OCI-LY1 (cell line): ENCODE measurements at regions not wholly inside any gene's neighbourhood (a gene's known extent, or its start where the extent isn't known, plus 50 kb on each side); places are given as distances from the start of the nearest gene placed in this dataset.

Source experiments
- H2AFZ ChIP-seq: fragments of 200-600 bp; sonication (generic), shearing (Covaris generic); 2 replicates; pipeline ENCODE4 v1.6.0; 2014; ENCODE audit warnings: antibody characterized with exemption, mild to moderate bottlenecking, low read length
- H3F3A ChIP-seq: fragments of 200-600 bp; sonication (generic), shearing (Covaris generic); 2 replicates; pipeline ENCODE4 v1.6.0; 2014; ENCODE audit warnings: mild to moderate bottlenecking, antibody characterized with exemption, low read length, moderate library complexity; ENCODE audit not compliant: insufficient read depth
- H3K27ac ChIP-seq: fragments of 200-600 bp; sonication (generic); 2 replicates; pipeline ENCODE4 v1.5.1; 2014; ENCODE audit warnings: low read length, mixed run types, mild to moderate bottlenecking, low read depth; ENCODE audit not compliant: poor library complexity, severe bottlenecking
- H3K27me3 ChIP-seq: fragments of 200-600 bp; sonication (generic); 2 replicates; pipeline ENCODE4 v1.6.0; 2014; ENCODE audit warnings: antibody characterized with exemption, mild to moderate bottlenecking, low read length, moderate library complexity; ENCODE audit not compliant: insufficient read depth
- H3K36me3 ChIP-seq: fragments of 200-600 bp; sonication (generic); 2 replicates; pipeline ENCODE4 v1.6.1; 2014; ENCODE audit warnings: mild to moderate bottlenecking, antibody characterized with exemption, low read length, moderate library complexity, mixed read lengths; ENCODE audit not compliant: insufficient read depth
- H3K4me1 ChIP-seq: fragments of 200-600 bp; sonication (generic); 2 replicates; pipeline ENCODE4 v1.5.1; 2014; ENCODE audit warnings: mild to moderate bottlenecking, low read length, moderate library complexity; ENCODE audit not compliant: insufficient read depth, severe bottlenecking
- H3K4me2 ChIP-seq: fragments of 200-600 bp; sonication (generic), shearing (Covaris generic); 2 replicates; pipeline ENCODE4 v1.6.1; 2014; ENCODE audit warnings: low read length
- H3K4me3 ChIP-seq: fragments of 200-600 bp; sonication (generic); 2 replicates; pipeline ENCODE4 v1.5.1; 2014; ENCODE audit warnings: low read length, low read depth, mild to moderate bottlenecking, mixed read lengths; ENCODE audit not compliant: poor library complexity, severe bottlenecking
- H3K79me2 ChIP-seq: fragments of 200-600 bp; shearing (Covaris generic); 2 replicates; pipeline ENCODE4 v1.6.1; 2016; ENCODE audit warnings: mixed run types, low read length, mixed read lengths; ENCODE audit not compliant: insufficient read depth
- H3K9ac ChIP-seq: fragments of 200-600 bp; sonication (generic), shearing (Covaris generic); 2 replicates; pipeline ENCODE4 v1.6.1; 2014; ENCODE audit warnings: mild to moderate bottlenecking, low read length, mixed read lengths
- H3K9me2 ChIP-seq: fragments of 200-600 bp; sonication (generic), shearing (Covaris generic); 2 replicates; pipeline ENCODE4 v1.6.1; 2014; ENCODE audit warnings: low read depth, mild to moderate bottlenecking, low read length, mixed read lengths
- H3K9me3 ChIP-seq: fragments of 200-600 bp; shearing (Covaris generic); 2 replicates; pipeline ENCODE4 v1.6.1; 2014; ENCODE audit warnings: low read length, mixed read lengths
- H4K20me1 ChIP-seq: fragments of 200-600 bp; sonication (generic), shearing (Covaris generic); 2 replicates; pipeline ENCODE4 v1.6.0; 2016; ENCODE audit warnings: mild to moderate bottlenecking, low read length; ENCODE audit not compliant: insufficient read depth
- CTCF ChIP-seq: fragments of 200-600 bp; sonication (generic), shearing (Covaris generic); IDR thresholded peaks from 2 replicates; pipeline ENCODE4 v1.5.1; 2017; ENCODE audit warnings: mild to moderate bottlenecking, antibody characterized with exemption, low read length, moderate library complexity, mixed read lengths
- EZH2 ChIP-seq: fragments of 200-600 bp; sonication (generic), shearing (Covaris generic); IDR thresholded peaks from 2 replicates; pipeline ENCODE4 v1.8.0; 2017; ENCODE audit warnings: borderline replicate concordance, mixed run types, mild to moderate bottlenecking, antibody characterized with exemption, low read length, moderate library complexity, mixed read lengths

DNA sequence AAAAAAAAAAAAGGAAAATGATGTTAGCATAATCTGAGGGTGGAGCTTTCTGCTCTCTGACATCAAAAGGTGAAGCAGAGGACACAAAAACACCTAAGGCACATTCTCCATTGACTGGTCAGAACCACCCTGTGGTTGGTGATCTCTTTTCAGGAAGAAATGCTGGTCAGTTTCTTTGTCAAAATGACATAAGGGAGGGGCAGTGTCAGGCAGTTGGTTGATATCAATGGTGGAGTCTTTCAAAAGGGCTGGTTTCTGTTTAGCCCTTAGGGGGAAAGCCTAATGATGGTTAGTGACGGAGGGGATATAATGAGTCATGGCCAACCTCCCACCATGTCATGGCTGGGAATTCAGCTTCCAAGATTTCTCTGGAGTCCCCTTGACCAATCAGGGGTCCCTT, 185.9 kb upstream of the GBE1 start:
- Histone ChIP-seq H3K4me3 (no peak overlapping the region), H3K9me3 (no peaks in the 10 kb centered on the region), H4K20me1 (no peaks in the 10 kb centered on the region), H3K36me3 (no peaks in the 10 kb centered on the region), H3K27ac (no peak overlapping the region), H3K27me3 (no peaks in the 10 kb centered on the region), H3F3A (no peaks in the 10 kb centered on the region), H3K9me2 (no peaks in the 10 kb centered on the region), H3K4me1 (no peaks in the 10 kb centered on the region), H2AFZ (no peak overlapping the region), H3K79me2 (no peaks in the 10 kb centered on the region), H3K4me2 (no peak overlapping the region), H3K9ac (no peak overlapping the region)
- TF ChIP-seq EZH2 (no peak), CTCF (no peak)

DNA sequence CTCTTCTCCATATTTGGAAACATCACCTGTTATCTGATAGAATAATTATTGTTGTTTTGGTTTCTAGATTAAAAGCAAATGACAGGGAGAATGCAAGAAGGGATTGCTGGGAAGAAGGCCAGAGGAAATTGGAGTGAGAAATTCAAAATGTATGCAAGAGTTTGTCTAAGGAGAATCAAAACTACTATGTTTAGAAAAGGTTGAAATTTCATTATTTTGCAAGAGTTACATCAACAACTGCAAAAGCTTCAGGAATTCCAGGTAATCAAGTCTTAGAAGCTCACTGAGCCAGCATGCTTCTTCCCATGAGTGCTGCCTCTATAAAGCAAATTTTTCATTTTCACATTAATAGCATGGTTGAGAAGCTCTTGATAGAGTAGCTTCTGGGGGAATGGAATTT, 177.2 kb upstream of the GBE1 start:
- H3K36me3 ChIP-seq = no peaks in the 10 kb centered on the region
- no peak for TF ChIP-seq EZH2
- no peak for TF ChIP-seq CTCF
- no peaks in the 10 kb centered on the region for H3K9me2 ChIP-seq
- no peaks in the 10 kb centered on the region for H3K79me2 ChIP-seq
- no peaks in the 10 kb centered on the region for H4K20me1 ChIP-seq
- no peak overlapping the region for H3K9ac ChIP-seq
- H3K4me3 ChIP-seq = no peak overlapping the region
- no peaks in the 10 kb centered on the region; the same call in 1 of the 2 replicates for H3F3A ChIP-seq
- H3K9me3 ChIP-seq = no peaks in the 10 kb centered on the region
- no peak overlapping the region for H2AFZ ChIP-seq
- H3K4me2 ChIP-seq = no peak overlapping the region
- no peaks in the 10 kb centered on the region for H3K27me3 ChIP-seq
- H3K4me1 ChIP-seq = no peaks in the 10 kb centered on the region
- H3K27ac ChIP-seq = no peak overlapping the region

GRCh38 chr3:81936817-81937216, 175.4 kb upstream of the GBE1 start:
- Histone ChIP-seq H3K79me2 (no peaks in the 10 kb centered on the region), H3F3A (no peaks in the 10 kb centered on the region; the same call in 1 of the 2 replicates), H3K27ac (no peak overlapping the region), H3K36me3 (no peaks in the 10 kb centered on the region), H3K9me2 (no peaks in the 10 kb centered on the region), H3K4me3 (no peak overlapping the region), H3K4me1 (no peaks in the 10 kb centered on the region), H3K9ac (no peak overlapping the region), H2AFZ (no peak overlapping the region), H4K20me1 (no peaks in the 10 kb centered on the region), H3K9me3 (no peaks in the 10 kb centered on the region), H3K4me2 (no peak overlapping the region), H3K27me3 (no peaks in the 10 kb centered on the region)
- TF ChIP-seq CTCF = no peak
- no peak for TF ChIP-seq EZH2
